Mesendoderm (in vitro differentiated cells): ENCODE measurements at regions not wholly inside any gene's neighbourhood (a gene's known extent, or its start where the extent isn't known, plus 50 kb on each side); places are given as distances from the start of the nearest gene placed in this dataset.

Source experiments
- DNase-seq: peaks from one replicate; pipeline ENCODE4 v3.0.0; 2013
- H2AK5ac ChIP-seq: 2 replicates; pipeline ENCODE4 v1.6.1; 2013; ENCODE audit warnings: low read length, inconsistent platforms
- H2BK120ac ChIP-seq: 2 replicates; pipeline ENCODE4 v1.6.1; 2013; ENCODE audit warnings: low read depth, mild to moderate bottlenecking, low read length, moderate library complexity, mixed read lengths
- H2BK15ac ChIP-seq: replicated peaks from 2 replicates; pipeline ENCODE4 v1.6.1; 2013; ENCODE audit warnings: low read depth, mild to moderate bottlenecking, moderate library complexity
- H2BK5ac ChIP-seq: 2 replicates; pipeline ENCODE4 v1.6.1; 2013; ENCODE audit warnings: low read length, inconsistent platforms
- H3K18ac ChIP-seq: 2 replicates; pipeline ENCODE4 v1.6.1; 2013; ENCODE audit warnings: mild to moderate bottlenecking, low read length, mixed read lengths
- H3K23ac ChIP-seq: one replicate; pipeline ENCODE4 v1.6.1; 2013; ENCODE audit warnings: low read length
- H3K27ac ChIP-seq: 2 replicates; pipeline ENCODE4 v1.5.1; 2013; ENCODE audit warnings: low read depth, mild to moderate bottlenecking, inconsistent platforms, low read length, moderate library complexity
- H3K27me3 ChIP-seq: 2 replicates; pipeline ENCODE4 v1.6.1; 2013; ENCODE audit warnings: low read length, control low read depth, mild to moderate bottlenecking, inconsistent platforms; ENCODE audit not compliant: insufficient read depth, poor library complexity
- H3K36me3 ChIP-seq: 2 replicates; pipeline ENCODE4 v1.6.1; 2013; ENCODE audit warnings: low read length, inconsistent platforms; ENCODE audit not compliant: control insufficient read depth, insufficient read depth
- H3K4ac ChIP-seq: one replicate; pipeline ENCODE4 v1.6.1; 2013; ENCODE audit warnings: low read depth, mild to moderate bottlenecking, low read length, moderate library complexity
- H3K4me1 ChIP-seq: 2 replicates; pipeline ENCODE4 v1.6.1; 2013; ENCODE audit warnings: low read depth, low read length, inconsistent platforms; ENCODE audit not compliant: control insufficient read depth
- H3K4me2 ChIP-seq: 2 replicates; pipeline ENCODE4 v1.6.1; 2013; ENCODE audit warnings: low read length
- H3K4me3 ChIP-seq: 2 replicates; pipeline ENCODE4 v1.5.1; 2013; ENCODE audit warnings: mild to moderate bottlenecking, low read length
- H3K56ac ChIP-seq: one replicate; pipeline ENCODE4 v1.6.1; 2013; ENCODE audit warnings: low read length
- H3K79me1 ChIP-seq: 2 replicates; pipeline ENCODE4 v1.6.1; 2013; ENCODE audit warnings: low read length, inconsistent platforms
- H3K79me2 ChIP-seq: 2 replicates; pipeline ENCODE4 v1.6.1; 2013; ENCODE audit warnings: mild to moderate bottlenecking, low read length; ENCODE audit not compliant: control insufficient read depth, insufficient read depth
- H3K9ac ChIP-seq: 2 replicates; pipeline ENCODE4 v1.6.1; 2013; ENCODE audit warnings: low read length, inconsistent platforms
- H4K5ac ChIP-seq: one replicate; pipeline ENCODE4 v1.6.1; 2013; ENCODE audit warnings: low read length
- H4K8ac ChIP-seq: one replicate; pipeline ENCODE4 v1.6.1; 2013; ENCODE audit warnings: low read depth, mild to moderate bottlenecking, control low read depth, low read length, moderate library complexity
- WGBS: extraction: QIAGEN DNeasy Blood & Tissue Kit; methylation state at CpG from one replicate; pipeline ENCODE4 v1.1.7; 2013; ENCODE audit warnings: low lambda C conversion rate, missing lambda C conversion rate; ENCODE audit not compliant: insufficient coverage; ENCODE audit errors: extremely low coverage; 5-methylcytosine and 5-hydroxymethylcytosine counted together

GRCh38 chr13:19070398-19070735 lies 111.3 kb downstream of the TUBA3C start:
- Histone ChIP-seq H3K79me2 (no peaks in the 10 kb centered on the region), H3K4me3 (no peak overlapping the region), H3K23ac (no peak overlapping the region), H3K4ac (no peak overlapping the region), H2AK5ac (no peak overlapping the region), H3K4me2 (no peak overlapping the region), H4K5ac (no peak overlapping the region), H3K27ac (no peak overlapping the region), H2BK120ac (no peak overlapping the region), H3K9ac (no peak overlapping the region), H3K27me3 (no peaks in the 10 kb centered on the region), H2BK5ac (no peak overlapping the region), H3K36me3 (no peaks in the 10 kb centered on the region), H3K79me1 (no peaks in the 10 kb centered on the region), H3K18ac (no peak overlapping the region), H3K4me1 (no peaks in the 10 kb centered on the region), H3K56ac (no peak overlapping the region), H4K8ac (no peak overlapping the region), H2BK15ac (no peak overlapping the region)
- DNase-seq: no peak
- WGBS: no CpG with 5 or more reads among the region's 6 CpGs

- no peak overlapping the region for H2BK5ac ChIP-seq
- H3K79me1 ChIP-seq: no peaks in the 10 kb centered on the region
- H3K56ac ChIP-seq: no peak overlapping the region
- no peak overlapping the region for H3K4me2 ChIP-seq
- H3K18ac ChIP-seq: no peak overlapping the region
- H2AK5ac ChIP-seq: no peak overlapping the region
- no peaks in the 10 kb centered on the region for H3K36me3 ChIP-seq
- no CpG with 5 or more reads among the region's 5 CpGs for WGBS
- H3K4ac ChIP-seq: no peak overlapping the region
- H2BK120ac ChIP-seq: no peak overlapping the region
- no peak overlapping the region for H3K27ac ChIP-seq
- H2BK15ac ChIP-seq: no peak overlapping the region
- no peak overlapping the region for H4K8ac ChIP-seq
- no peak overlapping the region for H3K4me3 ChIP-seq
- no peak overlapping the region for H3K23ac ChIP-seq
- no peaks in the 10 kb centered on the region for H3K79me2 ChIP-seq
- H3K27me3 ChIP-seq: no peaks in the 10 kb centered on the region
- DNase-seq: no peak
- no peaks in the 10 kb centered on the region for H3K4me1 ChIP-seq
- no peak overlapping the region for H3K9ac ChIP-seq
- H4K5ac ChIP-seq: no peak overlapping the region
Measured at GRCh38 chr13:19069684-19070397, 111.8 kb downstream of the TUBA3C start.

- no peaks in the 10 kb centered on the region for H3K36me3 ChIP-seq
- no peak overlapping the region for H3K4me3 ChIP-seq
- no peak overlapping the region for H3K4ac ChIP-seq
- H3K4me2 ChIP-seq: no peak overlapping the region
- no peaks in the 10 kb centered on the region for H3K79me2 ChIP-seq
- no peak overlapping the region for H2BK120ac ChIP-seq
- DNase-seq: no peak
- no peak overlapping the region for H2AK5ac ChIP-seq
- H4K8ac ChIP-seq: no peak overlapping the region
- H3K56ac ChIP-seq: no peak overlapping the region
- H3K27ac ChIP-seq: no peak overlapping the region
- no CpG with 5 or more reads among the region's 2 CpGs for WGBS
- H3K79me1 ChIP-seq: no peaks in the 10 kb centered on the region
- H2BK5ac ChIP-seq: no peak overlapping the region
- H3K18ac ChIP-seq: no peak overlapping the region
- no peak overlapping the region for H2BK15ac ChIP-seq
- H3K9ac ChIP-seq: no peak overlapping the region
- H3K23ac ChIP-seq: no peak overlapping the region
- H4K5ac ChIP-seq: no peak overlapping the region
- H3K4me1 ChIP-seq: no peaks in the 10 kb centered on the region
- H3K27me3 ChIP-seq: no peaks in the 10 kb centered on the region
Measured at GRCh38 chr13:19068691-19069090, 112.9 kb downstream of the TUBA3C start.

GRCh38 chr13:19067767-19068166 lies 113.9 kb downstream of the TUBA3C start:
- WGBS: no CpG with 5 or more reads among the region's 2 CpGs
- no peaks in the 10 kb centered on the region for H3K36me3 ChIP-seq
- H3K9ac ChIP-seq: no peak overlapping the region
- no peak overlapping the region for H4K5ac ChIP-seq
- H3K18ac ChIP-seq: no peak overlapping the region
- no peak overlapping the region for H4K8ac ChIP-seq
- H2AK5ac ChIP-seq: no peak overlapping the region
- no peak overlapping the region for H2BK15ac ChIP-seq
- H3K23ac ChIP-seq: no peak overlapping the region
- H3K79me2 ChIP-seq: no peaks in the 10 kb centered on the region
- H3K79me1 ChIP-seq: no peaks in the 10 kb centered on the region
- H3K4ac ChIP-seq: no peak overlapping the region
- no peaks in the 10 kb centered on the region for H3K27me3 ChIP-seq
- H2BK5ac ChIP-seq: no peak overlapping the region
- no peak overlapping the region for H3K56ac ChIP-seq
- no peak overlapping the region for H3K27ac ChIP-seq
- no peak for DNase-seq
- H2BK120ac ChIP-seq: no peak overlapping the region
- H3K4me3 ChIP-seq: no peak overlapping the region
- no peak overlapping the region for H3K4me2 ChIP-seq
- H3K4me1 ChIP-seq: no peaks in the 10 kb centered on the region

GRCh38 chr13:19062801-19063200 lies 118.8 kb downstream of the TUBA3C start:
- H3K36me3 ChIP-seq: no peaks in the 10 kb centered on the region
- no peak overlapping the region for H4K5ac ChIP-seq
- H3K79me1 ChIP-seq: no peaks in the 10 kb centered on the region
- H2BK5ac ChIP-seq: no peak overlapping the region
- no peak overlapping the region for H4K8ac ChIP-seq
- no peak overlapping the region for H3K56ac ChIP-seq
- no CpG with 5 or more reads among the region's 4 CpGs for WGBS
- no peak overlapping the region for H3K4ac ChIP-seq
- no peak overlapping the region for H2BK15ac ChIP-seq
- no peak overlapping the region for H3K18ac ChIP-seq
- H3K4me3 ChIP-seq: no peak overlapping the region
- H3K27me3 ChIP-seq: no peaks in the 10 kb centered on the region
- no peak overlapping the region for H3K9ac ChIP-seq
- H3K23ac ChIP-seq: no peak overlapping the region
- no peak overlapping the region for H3K4me2 ChIP-seq
- no peak overlapping the region for H2BK120ac ChIP-seq
- no peaks in the 10 kb centered on the region for H3K79me2 ChIP-seq
- H3K27ac ChIP-seq: no peak overlapping the region
- no peaks in the 10 kb centered on the region for H3K4me1 ChIP-seq
- H2AK5ac ChIP-seq: no peak overlapping the region
- DNase-seq: no peak

- Histone ChIP-seq H3K4me2 (no peak overlapping the region), H2BK15ac (no peak overlapping the region), H3K4me1 (no peaks in the 10 kb centered on the region), H3K36me3 (no peaks in the 10 kb centered on the region), H2BK120ac (no peak overlapping the region), H2BK5ac (no peak overlapping the region), H3K27ac (no peak overlapping the region), H3K27me3 (no peaks in the 10 kb centered on the region), H3K4ac (no peak overlapping the region), H3K4me3 (no peak overlapping the region), H3K56ac (no peak overlapping the region), H3K9ac (no peak overlapping the region), H3K79me2 (no peaks in the 10 kb centered on the region), H3K23ac (no peak overlapping the region), H2AK5ac (no peak overlapping the region), H3K79me1 (no peaks in the 10 kb centered on the region), H4K8ac (no peak overlapping the region), H4K5ac (no peak overlapping the region), H3K18ac (no peak overlapping the region)
- WGBS: no CpG with 5 or more reads among the region's 11 CpGs
- DNase-seq: no peak
Measured at GRCh38 chr13:19062019-19062646, 119.5 kb downstream of the TUBA3C start.
